GM23338 (cell line): ENCODE measurements at regions not wholly inside any gene's neighbourhood (a gene's known extent, or its start where the extent isn't known, plus 50 kb on each side); places are given as distances from the start of the nearest gene placed in this dataset.
"Not testable (repeated sequence)": the region's sequence is repeated elsewhere in the genome, so short reads cannot be mapped to it uniquely, and the experiment has no call there.

ENCODE experiments used
- ATAC-seq: fragments of 200-7000 bp; cut with Tn5 transposase; 3 replicates; pipeline ENCODE4 v1.9.1; 2020
- DNase-seq: peaks from one replicate; pipeline ENCODE4 v3.0.0-alpha.2; 2015; ENCODE audit warnings: low spot score
- H2AFZ ChIP-seq: fragments of 200-600 bp; sonication (generic); 2 replicates; pipeline ENCODE4 v1.8.0; 2016; ENCODE audit warnings: antibody characterized with exemption, mild to moderate bottlenecking, moderate library complexity
- H3F3A ChIP-seq: fragments of 200-600 bp; sonication (generic); replicated peaks from 2 replicates; pipeline ENCODE4 v1.8.0; 2017; ENCODE audit warnings: antibody characterized with exemption, mixed run types, low read depth
- H3K27ac ChIP-seq: fragments of 200-600 bp; sonication (generic); 2 replicates; pipeline ENCODE4 v1.6.1; 2016; ENCODE audit warnings: low read depth
- H3K27me3 ChIP-seq: fragments of 200-600 bp; sonication (generic); 2 replicates; pipeline ENCODE4 v1.8.0; 2016; ENCODE audit warnings: mild to moderate bottlenecking, mixed run types, moderate library complexity; ENCODE audit not compliant: insufficient read depth
- H3K36me3 ChIP-seq: fragments of 200-600 bp; sonication (generic); 2 replicates; pipeline ENCODE4 v1.8.0; 2016; ENCODE audit warnings: mild to moderate bottlenecking; ENCODE audit not compliant: insufficient read depth
- H3K4me1 ChIP-seq: fragments of 200-600 bp; sonication (generic); 2 replicates; pipeline ENCODE4 v1.8.0; 2016; ENCODE audit warnings: mild to moderate bottlenecking, moderate library complexity; ENCODE audit not compliant: insufficient read depth
- H3K4me2 ChIP-seq: fragments of 200-600 bp; sonication (generic); 2 replicates; pipeline ENCODE4 v1.7.1; 2017; ENCODE audit warnings: mixed run types
- H3K4me3 ChIP-seq: fragments of 200-600 bp; sonication (generic); 2 replicates; pipeline ENCODE4 v1.6.1; 2016; ENCODE audit warnings: mixed run types
- H3K79me2 ChIP-seq: fragments of 200-600 bp; sonication (generic); replicated peaks from 2 replicates; pipeline ENCODE4 v1.8.0; 2017; ENCODE audit warnings: mild to moderate bottlenecking; ENCODE audit not compliant: insufficient read depth
- H3K9me2 ChIP-seq: fragments of 200-600 bp; sonication (generic); 2 replicates; pipeline ENCODE4 v1.8.0; 2017; ENCODE audit not compliant: insufficient read depth
- H4K20me1 ChIP-seq: fragments of 200-600 bp; sonication (generic); replicated peaks from 2 replicates; pipeline ENCODE4 v1.8.0; 2017; ENCODE audit warnings: mild to moderate bottlenecking; ENCODE audit not compliant: insufficient read depth
- H3K27ac Mint-ChIP-seq: 2 replicates; pipeline ENCODE4 v1.8.0; 2020; ENCODE audit warnings: inconsistent platforms, mild to moderate bottlenecking, moderate library complexity, mixed read lengths
- H3K27me3 Mint-ChIP-seq: 3 replicates; pipeline ENCODE4 v1.8.0; 2022; ENCODE audit warnings: low read depth, mild to moderate bottlenecking, moderate library complexity, mixed read lengths, inconsistent platforms; ENCODE audit not compliant: insufficient read depth, poor library complexity
- H3K36me3 Mint-ChIP-seq: 3 replicates; pipeline ENCODE4 v1.8.0; 2021; ENCODE audit warnings: low read depth, mild to moderate bottlenecking, inconsistent platforms, moderate library complexity, mixed read lengths
- H3K4me1 Mint-ChIP-seq: 3 replicates; pipeline ENCODE4 v1.8.0; 2020; ENCODE audit warnings: mild to moderate bottlenecking, inconsistent platforms, mixed read lengths
- H3K4me3 Mint-ChIP-seq: 3 replicates; pipeline ENCODE4 v1.8.0; 2021; ENCODE audit warnings: moderate library complexity, mild to moderate bottlenecking, inconsistent platforms, mixed read lengths
- H3K9me3 Mint-ChIP-seq: 3 replicates; pipeline ENCODE4 v1.8.0; 2020; ENCODE audit warnings: moderate library complexity, mild to moderate bottlenecking, inconsistent platforms, mixed read lengths
- CTCF ChIP-seq, 2 experiments: fragments of 200-600 bp in 1 of 2; sonication (generic) in 1 of 2; conservative IDR thresholded peaks; 2 replicates each; pipeline versions ENCODE4 v1.5.1 to v1.6.1; 2016 to 2017; ENCODE audit warnings: antibody characterized with exemption in 2 of 2, low read depth in 2 of 2, mild to moderate bottlenecking in 2 of 2, moderate library complexity in 1 of 2
- EZH2phosphoT487 ChIP-seq: fragments of 200-600 bp; sonication (generic); IDR thresholded peaks from one replicate; pipeline ENCODE4 v1.8.1; 2018; ENCODE audit warnings: antibody characterized with exemption; ENCODE audit not compliant: unreplicated experiment
- JUNB ChIP-seq: IDR thresholded peaks from one replicate; pipeline ENCODE4 v1.6.1; 2016; ENCODE audit warnings: antibody characterized with exemption; ENCODE audit not compliant: unreplicated experiment
- POLR2AphosphoS5 ChIP-seq: IDR thresholded peaks from 2 replicates; pipeline ENCODE4 v1.6.1; 2016; ENCODE audit warnings: antibody characterized with exemption, low read depth
- STAT1 ChIP-seq: IDR thresholded peaks from one replicate; pipeline ENCODE4 v1.6.1; 2016; ENCODE audit warnings: antibody characterized with exemption; ENCODE audit not compliant: unreplicated experiment
- TF ChIP-seq, protein P1 (sequence below): IDR thresholded peaks from 2 replicates; pipeline ENCODE4 v1.6.1; 2016; ENCODE audit warnings: antibody characterized with exemption
- TF ChIP-seq, protein P2 (sequence below): IDR thresholded peaks from one replicate; pipeline ENCODE4 v1.6.1; 2018; ENCODE audit warnings: antibody characterized with exemption; ENCODE audit not compliant: unreplicated experiment
- TF ChIP-seq, protein P3 (sequence below): fragments of 250-450 bp; sonication (Bioruptor Pico); IDR thresholded peaks from 2 replicates; pipeline ENCODE4 v1.5.0; 2020; ENCODE audit warnings: mild to moderate bottlenecking, moderate library complexity

- peaks cover 38% of the 10 kb centered on the region for H4K20me1 ChIP-seq
- H3K36me3 Mint-ChIP-seq: peaks cover 29% of the 10 kb centered on the region
Measured at GRCh38 chr9:36458430-36458915, 58.4 kb upstream of the RNF38 start.

DNA sequence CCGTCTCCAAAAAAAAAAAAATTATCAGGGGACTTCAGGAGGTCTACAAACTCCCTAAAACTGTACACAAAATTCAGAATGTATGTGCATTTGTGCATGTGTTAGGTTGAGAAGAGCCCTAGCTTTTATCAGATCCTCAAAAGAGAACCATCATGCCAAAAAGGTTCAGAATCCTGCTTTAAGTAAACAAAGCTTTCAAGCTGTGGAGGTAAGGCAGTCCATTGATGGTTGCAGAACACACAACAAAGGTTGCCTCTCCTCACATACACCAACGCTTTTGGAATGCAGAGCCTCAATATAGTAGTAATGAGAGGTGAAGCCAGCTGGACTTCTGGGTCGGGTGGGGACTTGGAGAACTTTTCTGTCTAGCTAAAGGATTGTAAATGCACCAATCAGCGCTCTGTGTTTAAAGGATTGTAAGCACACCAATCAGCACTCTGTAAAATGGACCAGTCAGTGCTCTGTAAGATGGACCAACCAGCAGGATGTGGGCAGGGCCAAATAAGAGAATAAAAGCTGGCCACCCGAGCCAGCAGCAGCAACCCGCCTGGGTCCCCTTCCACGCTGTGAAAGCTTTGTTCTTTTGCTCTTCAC, 57.9 kb upstream of the RNF38 start:
- no peak overlapping the region for H3K4me3 ChIP-seq
- Mint-ChIP-seq H3K27ac (no peak overlapping the region), H3K36me3 (peaks cover 23% of the 10 kb centered on the region), H3K4me1 (peaks cover 21% of the 10 kb centered on the region), H3K4me3 (no peak overlapping the region), H3K27me3 (no peaks in the 10 kb centered on the region), H3K9me3 (no peaks in the 10 kb centered on the region)
- H3K27me3 ChIP-seq: no peaks in the 10 kb centered on the region
- no peak overlapping the region for H3K4me2 ChIP-seq
- peaks cover 19% of the 10 kb centered on the region for H3K4me1 ChIP-seq
- H2AFZ ChIP-seq: no peak overlapping the region
- no peaks in the 10 kb centered on the region; the same call in 1 of the 2 replicates for H3K79me2 ChIP-seq
- H3K9me2 ChIP-seq: no peaks in the 10 kb centered on the region
- ATAC-seq (no peak), DNase-seq (no peak)
- no peaks in the 10 kb centered on the region for H3K36me3 ChIP-seq
- H3F3A ChIP-seq: no peaks in the 10 kb centered on the region; the same call in 1 of the 2 replicates
- no peak overlapping the region for H3K27ac ChIP-seq
- H4K20me1 ChIP-seq: peaks cover 33% of the 10 kb centered on the region
- TF ChIP-seq, protein P1, sequence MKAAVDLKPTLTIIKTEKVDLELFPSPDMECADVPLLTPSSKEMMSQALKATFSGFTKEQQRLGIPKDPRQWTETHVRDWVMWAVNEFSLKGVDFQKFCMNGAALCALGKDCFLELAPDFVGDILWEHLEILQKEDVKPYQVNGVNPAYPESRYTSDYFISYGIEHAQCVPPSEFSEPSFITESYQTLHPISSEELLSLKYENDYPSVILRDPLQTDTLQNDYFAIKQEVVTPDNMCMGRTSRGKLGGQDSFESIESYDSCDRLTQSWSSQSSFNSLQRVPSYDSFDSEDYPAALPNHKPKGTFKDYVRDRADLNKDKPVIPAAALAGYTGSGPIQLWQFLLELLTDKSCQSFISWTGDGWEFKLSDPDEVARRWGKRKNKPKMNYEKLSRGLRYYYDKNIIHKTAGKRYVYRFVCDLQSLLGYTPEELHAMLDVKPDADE: no peak
- TF ChIP-seq, protein P2, sequence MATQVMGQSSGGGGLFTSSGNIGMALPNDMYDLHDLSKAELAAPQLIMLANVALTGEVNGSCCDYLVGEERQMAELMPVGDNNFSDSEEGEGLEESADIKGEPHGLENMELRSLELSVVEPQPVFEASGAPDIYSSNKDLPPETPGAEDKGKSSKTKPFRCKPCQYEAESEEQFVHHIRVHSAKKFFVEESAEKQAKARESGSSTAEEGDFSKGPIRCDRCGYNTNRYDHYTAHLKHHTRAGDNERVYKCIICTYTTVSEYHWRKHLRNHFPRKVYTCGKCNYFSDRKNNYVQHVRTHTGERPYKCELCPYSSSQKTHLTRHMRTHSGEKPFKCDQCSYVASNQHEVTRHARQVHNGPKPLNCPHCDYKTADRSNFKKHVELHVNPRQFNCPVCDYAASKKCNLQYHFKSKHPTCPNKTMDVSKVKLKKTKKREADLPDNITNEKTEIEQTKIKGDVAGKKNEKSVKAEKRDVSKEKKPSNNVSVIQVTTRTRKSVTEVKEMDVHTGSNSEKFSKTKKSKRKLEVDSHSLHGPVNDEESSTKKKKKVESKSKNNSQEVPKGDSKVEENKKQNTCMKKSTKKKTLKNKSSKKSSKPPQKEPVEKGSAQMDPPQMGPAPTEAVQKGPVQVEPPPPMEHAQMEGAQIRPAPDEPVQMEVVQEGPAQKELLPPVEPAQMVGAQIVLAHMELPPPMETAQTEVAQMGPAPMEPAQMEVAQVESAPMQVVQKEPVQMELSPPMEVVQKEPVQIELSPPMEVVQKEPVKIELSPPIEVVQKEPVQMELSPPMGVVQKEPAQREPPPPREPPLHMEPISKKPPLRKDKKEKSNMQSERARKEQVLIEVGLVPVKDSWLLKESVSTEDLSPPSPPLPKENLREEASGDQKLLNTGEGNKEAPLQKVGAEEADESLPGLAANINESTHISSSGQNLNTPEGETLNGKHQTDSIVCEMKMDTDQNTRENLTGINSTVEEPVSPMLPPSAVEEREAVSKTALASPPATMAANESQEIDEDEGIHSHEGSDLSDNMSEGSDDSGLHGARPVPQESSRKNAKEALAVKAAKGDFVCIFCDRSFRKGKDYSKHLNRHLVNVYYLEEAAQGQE: no peak
- TF ChIP-seq, protein P3, sequence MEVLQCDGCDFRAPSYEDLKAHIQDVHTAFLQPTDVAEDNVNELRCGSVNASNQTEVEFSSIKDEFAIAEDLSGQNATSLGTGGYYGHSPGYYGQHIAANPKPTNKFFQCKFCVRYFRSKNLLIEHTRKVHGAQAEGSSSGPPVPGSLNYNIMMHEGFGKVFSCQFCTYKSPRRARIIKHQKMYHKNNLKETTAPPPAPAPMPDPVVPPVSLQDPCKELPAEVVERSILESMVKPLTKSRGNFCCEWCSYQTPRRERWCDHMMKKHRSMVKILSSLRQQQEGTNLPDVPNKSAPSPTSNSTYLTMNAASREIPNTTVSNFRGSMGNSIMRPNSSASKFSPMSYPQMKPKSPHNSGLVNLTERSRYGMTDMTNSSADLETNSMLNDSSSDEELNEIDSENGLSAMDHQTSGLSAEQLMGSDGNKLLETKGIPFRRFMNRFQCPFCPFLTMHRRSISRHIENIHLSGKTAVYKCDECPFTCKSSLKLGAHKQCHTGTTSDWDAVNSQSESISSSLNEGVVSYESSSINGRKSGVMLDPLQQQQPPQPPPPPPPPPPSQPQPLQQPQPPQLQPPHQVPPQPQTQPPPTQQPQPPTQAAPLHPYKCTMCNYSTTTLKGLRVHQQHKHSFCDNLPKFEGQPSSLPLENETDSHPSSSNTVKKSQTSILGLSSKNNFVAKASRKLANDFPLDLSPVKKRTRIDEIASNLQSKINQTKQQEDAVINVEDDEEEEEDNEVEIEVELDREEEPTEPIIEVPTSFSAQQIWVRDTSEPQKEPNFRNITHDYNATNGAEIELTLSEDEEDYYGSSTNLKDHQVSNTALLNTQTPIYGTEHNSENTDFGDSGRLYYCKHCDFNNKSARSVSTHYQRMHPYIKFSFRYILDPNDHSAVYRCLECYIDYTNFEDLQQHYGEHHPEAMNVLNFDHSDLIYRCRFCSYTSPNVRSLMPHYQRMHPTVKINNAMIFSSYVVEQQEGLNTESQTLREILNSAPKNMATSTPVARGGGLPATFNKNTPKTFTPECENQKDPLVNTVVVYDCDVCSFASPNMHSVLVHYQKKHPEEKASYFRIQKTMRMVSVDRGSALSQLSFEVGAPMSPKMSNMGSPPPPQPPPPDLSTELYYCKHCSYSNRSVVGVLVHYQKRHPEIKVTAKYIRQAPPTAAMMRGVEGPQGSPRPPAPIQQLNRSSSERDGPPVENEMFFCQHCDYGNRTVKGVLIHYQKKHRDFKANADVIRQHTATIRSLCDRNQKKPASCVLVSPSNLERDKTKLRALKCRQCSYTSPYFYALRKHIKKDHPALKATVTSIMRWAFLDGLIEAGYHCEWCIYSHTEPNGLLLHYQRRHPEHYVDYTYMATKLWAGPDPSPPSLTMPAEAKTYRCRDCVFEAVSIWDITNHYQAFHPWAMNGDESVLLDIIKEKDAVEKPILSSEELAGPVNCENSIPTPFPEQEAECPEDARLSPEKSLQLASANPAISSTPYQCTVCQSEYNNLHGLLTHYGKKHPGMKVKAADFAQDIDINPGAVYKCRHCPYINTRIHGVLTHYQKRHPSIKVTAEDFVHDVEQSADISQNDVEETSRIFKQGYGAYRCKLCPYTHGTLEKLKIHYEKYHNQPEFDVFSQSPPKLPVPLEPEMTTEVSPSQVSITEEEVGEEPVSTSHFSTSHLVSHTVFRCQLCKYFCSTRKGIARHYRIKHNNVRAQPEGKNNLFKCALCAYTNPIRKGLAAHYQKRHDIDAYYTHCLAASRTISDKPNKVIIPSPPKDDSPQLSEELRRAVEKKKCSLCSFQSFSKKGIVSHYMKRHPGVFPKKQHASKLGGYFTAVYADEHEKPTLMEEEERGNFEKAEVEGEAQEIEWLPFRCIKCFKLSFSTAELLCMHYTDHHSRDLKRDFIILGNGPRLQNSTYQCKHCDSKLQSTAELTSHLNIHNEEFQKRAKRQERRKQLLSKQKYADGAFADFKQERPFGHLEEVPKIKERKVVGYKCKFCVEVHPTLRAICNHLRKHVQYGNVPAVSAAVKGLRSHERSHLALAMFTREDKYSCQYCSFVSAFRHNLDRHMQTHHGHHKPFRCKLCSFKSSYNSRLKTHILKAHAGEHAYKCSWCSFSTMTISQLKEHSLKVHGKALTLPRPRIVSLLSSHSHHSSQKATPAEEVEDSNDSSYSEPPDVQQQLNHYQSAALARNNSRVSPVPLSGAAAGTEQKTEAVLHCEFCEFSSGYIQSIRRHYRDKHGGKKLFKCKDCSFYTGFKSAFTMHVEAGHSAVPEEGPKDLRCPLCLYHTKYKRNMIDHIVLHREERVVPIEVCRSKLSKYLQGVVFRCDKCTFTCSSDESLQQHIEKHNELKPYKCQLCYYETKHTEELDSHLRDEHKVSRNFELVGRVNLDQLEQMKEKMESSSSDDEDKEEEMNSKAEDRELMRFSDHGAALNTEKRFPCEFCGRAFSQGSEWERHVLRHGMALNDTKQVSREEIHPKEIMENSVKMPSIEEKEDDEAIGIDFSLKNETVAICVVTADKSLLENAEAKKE: no peak
- no peak for TF ChIP-seq STAT1
- TF ChIP-seq EZH2phosphoT487: no peak
- no peak for TF ChIP-seq JUNB
- no peak for TF ChIP-seq POLR2AphosphoS5
- TF ChIP-seq CTCF (conservative IDR thresholded peaks at IDR 0.05; ENCODE audit: low read depth in 2 of 2): no peak

More at GRCh38 chr9:36458430-36458915, 58.4 kb upstream of the RNF38 start:
- ATAC-seq, H3K9me2 ChIP-seq, H3K4me2 ChIP-seq, H3K27me3 Mint-ChIP-seq, H3K27ac Mint-ChIP-seq, H3K36me3 ChIP-seq, H3K4me3 ChIP-seq, H3F3A ChIP-seq, H3K79me2 ChIP-seq, H3K27me3 ChIP-seq, H3K4me3 Mint-ChIP-seq, H3K9me3 Mint-ChIP-seq, H3K27ac ChIP-seq, DNase-seq, H2AFZ ChIP-seq: not testable (repeated sequence)
- H3K4me1 Mint-ChIP-seq: peaks cover 21% of the 10 kb centered on the region
- peaks cover 19% of the 10 kb centered on the region for H3K4me1 ChIP-seq
